ENCODE measurements at regions not wholly inside any gene's neighbourhood (a gene's known extent, or its start where the extent isn't known, plus 50 kb on each side); places are given as distances from the start of the nearest gene placed in this dataset.

DNA sequence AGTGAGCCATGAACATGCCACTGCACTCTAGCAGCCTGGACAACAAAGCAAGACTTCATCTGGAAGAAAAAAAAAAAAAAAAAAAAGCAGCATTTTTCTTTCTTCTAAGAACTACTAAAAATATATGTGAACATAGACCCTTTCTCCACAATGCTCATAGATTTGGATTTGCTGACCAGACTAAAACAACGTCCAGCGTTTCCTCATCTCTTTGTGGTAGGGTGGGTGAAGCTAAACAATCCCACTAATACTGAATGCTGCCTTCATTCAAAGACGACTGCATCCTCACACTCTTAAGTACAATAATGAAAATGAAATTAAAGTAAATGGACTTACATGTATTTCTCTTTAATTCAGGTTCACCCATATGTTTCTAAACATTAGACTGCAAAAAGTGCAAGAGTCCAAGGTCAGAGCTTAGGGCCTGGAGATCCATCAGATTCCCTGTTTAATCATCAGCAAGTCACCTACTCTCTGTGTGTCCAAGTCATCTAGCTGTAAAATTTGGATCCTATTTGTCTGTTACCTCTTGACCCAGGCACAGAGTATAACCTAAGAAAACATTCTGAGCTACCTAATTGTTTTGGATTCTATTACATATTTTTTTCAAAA, 99.4 kb upstream of the NHSL1 start:
- no peaks in the 10 kb centered on the region for H3K36me3 ChIP-seq
- H3K4me1 ChIP-seq (ENCODE audit: control insufficient read depth in 1 of 2, low read depth in 2 of 2), result peaks cover 0 to 8% of the 10 kb centered on the region in 2 donors
- ATAC-seq (ENCODE audit: insufficient number of reproducible peaks, low FRiP score, low read depth) (no peak), DNase-seq (ENCODE audit: low spot score) (no peak)
- no peak overlapping the region for H3K27ac ChIP-seq
- H3K27me3 ChIP-seq (replicated peaks; ENCODE audit: insufficient read depth), result no peaks in the 10 kb centered on the region
- TF ChIP-seq, protein P1, sequence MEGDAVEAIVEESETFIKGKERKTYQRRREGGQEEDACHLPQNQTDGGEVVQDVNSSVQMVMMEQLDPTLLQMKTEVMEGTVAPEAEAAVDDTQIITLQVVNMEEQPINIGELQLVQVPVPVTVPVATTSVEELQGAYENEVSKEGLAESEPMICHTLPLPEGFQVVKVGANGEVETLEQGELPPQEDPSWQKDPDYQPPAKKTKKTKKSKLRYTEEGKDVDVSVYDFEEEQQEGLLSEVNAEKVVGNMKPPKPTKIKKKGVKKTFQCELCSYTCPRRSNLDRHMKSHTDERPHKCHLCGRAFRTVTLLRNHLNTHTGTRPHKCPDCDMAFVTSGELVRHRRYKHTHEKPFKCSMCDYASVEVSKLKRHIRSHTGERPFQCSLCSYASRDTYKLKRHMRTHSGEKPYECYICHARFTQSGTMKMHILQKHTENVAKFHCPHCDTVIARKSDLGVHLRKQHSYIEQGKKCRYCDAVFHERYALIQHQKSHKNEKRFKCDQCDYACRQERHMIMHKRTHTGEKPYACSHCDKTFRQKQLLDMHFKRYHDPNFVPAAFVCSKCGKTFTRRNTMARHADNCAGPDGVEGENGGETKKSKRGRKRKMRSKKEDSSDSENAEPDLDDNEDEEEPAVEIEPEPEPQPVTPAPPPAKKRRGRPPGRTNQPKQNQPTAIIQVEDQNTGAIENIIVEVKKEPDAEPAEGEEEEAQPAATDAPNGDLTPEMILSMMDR (IDR thresholded peaks at IDR 0.05), result no peak
- no peak overlapping the region for H3K4me3 ChIP-seq
- no peaks in the 10 kb centered on the region for H3K9me3 ChIP-seq

DNA sequence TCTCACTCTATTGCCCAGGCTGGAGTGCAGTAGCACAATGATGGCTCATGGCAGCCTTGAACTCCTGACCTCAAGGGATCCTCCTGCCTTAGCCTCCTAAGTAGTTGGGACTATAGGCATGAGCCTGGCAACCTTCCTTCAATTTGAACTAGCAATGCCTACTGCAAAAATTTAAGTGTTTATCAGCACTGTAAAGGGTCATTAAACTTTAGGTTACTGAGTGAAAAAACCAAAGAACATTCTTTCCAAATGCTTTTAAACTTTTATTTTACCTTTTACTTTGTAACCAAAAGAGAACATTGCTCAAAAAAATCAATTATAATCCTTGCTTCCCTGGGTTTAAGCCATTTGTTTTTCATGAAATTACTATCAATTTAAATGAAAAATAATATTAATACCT, 101.0 kb upstream of the NHSL1 start:
- H3K9me3 ChIP-seq, result no peaks in the 10 kb centered on the region
- TF ChIP-seq, protein P1 (IDR thresholded peaks at IDR 0.05), result no peak
- no peak for ATAC-seq (ENCODE audit: insufficient number of reproducible peaks, low FRiP score, low read depth)
- H3K27me3 ChIP-seq (replicated peaks; ENCODE audit: insufficient read depth), result no peaks in the 10 kb centered on the region
- no peaks in the 10 kb centered on the region for H3K36me3 ChIP-seq
- H3K4me1 ChIP-seq (ENCODE audit: control insufficient read depth in 1 of 2, low read depth in 2 of 2), result no peaks in the 10 kb centered on the region
- H3K4me3 ChIP-seq, result no peak overlapping the region
- no peak for DNase-seq (ENCODE audit: low spot score)
- no peak overlapping the region for H3K27ac ChIP-seq

DNA sequence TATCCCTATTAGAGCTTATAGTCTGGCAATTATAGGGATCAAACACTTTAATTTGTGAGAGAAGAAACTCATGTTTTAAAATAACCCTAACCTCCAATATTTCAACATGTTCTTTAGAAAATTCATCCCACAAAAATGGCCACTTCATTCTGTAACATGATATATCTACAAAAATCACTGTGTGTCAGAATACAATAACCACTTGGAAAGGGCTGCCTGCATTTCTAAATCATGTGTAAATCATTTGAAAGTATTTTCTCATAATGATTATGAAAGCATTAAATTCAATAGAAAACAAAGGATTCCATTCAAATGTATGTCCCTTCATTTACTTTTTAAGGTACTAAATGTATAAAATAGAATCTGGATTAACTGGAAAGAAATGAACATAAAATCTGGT, 101.4 kb upstream of the NHSL1 start:
- no peaks in the 10 kb centered on the region for H3K36me3 ChIP-seq
- H3K9me3 ChIP-seq, result no peaks in the 10 kb centered on the region
- TF ChIP-seq, protein P1 (IDR thresholded peaks at IDR 0.05), result no peak
- no peak overlapping the region for H3K27ac ChIP-seq
- no peak overlapping the region for H3K4me3 ChIP-seq
- no peak for ATAC-seq (ENCODE audit: insufficient number of reproducible peaks, low FRiP score, low read depth)
- no peaks in the 10 kb centered on the region for H3K4me1 ChIP-seq (ENCODE audit: control insufficient read depth in 1 of 2, low read depth in 2 of 2)
- DNase-seq (ENCODE audit: low spot score), result no peak
- H3K27me3 ChIP-seq (replicated peaks; ENCODE audit: insufficient read depth), result no peaks in the 10 kb centered on the region

DNA sequence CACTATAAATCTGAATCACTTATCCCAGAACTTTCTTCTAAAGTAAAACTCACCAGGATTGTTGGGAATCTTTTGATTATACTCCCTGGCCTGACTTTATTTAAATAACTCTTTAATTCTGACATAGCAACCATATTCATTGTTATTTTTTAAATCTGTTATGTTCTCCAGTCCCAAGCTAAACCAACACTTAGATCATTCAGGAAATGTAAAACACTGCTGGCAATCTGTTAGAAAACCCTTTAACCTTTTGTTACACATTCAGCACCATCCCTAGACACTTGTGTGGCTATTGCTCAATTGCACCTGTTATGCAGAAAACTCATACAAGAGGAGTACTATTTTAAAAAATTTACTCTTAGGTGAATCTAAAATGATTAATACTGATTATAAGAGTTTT, 101.8 kb upstream of the NHSL1 start:
- Histone ChIP-seq H3K27ac (no peak overlapping the region), H3K27me3 (replicated peaks; ENCODE audit: insufficient read depth) (no peaks in the 10 kb centered on the region), H3K36me3 (no peaks in the 10 kb centered on the region), H3K4me3 (no peak overlapping the region), H3K9me3 (no peaks in the 10 kb centered on the region), H3K4me1 (ENCODE audit: control insufficient read depth in 1 of 2, low read depth in 2 of 2) (no peaks in the 10 kb centered on the region)
- no peak for DNase-seq (ENCODE audit: low spot score)
- TF ChIP-seq, protein P1 (IDR thresholded peaks at IDR 0.05), result no peak
- ATAC-seq (ENCODE audit: insufficient number of reproducible peaks, low FRiP score, low read depth), result no peak

DNA sequence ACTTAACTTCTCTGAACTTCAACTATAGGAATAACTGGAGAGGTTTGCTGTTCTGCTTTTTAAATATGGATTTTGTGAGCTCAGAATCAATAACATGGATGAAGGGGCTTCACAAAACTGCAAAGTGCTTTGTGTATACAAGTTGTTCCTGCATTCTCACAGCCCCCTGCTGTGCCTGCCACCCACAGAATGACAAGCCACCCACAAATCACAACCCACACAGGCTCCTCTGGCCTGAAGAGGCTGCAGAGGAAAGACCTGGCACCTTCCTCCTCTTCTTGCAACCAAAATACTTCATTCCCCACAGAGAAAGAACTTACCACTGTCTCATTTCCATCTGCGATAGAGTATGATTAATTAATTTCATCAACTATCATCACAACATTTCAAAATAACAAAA, 106.7 kb upstream of the NHSL1 start:
- ATAC-seq (ENCODE audit: insufficient number of reproducible peaks, low FRiP score, low read depth) (no peak), DNase-seq (ENCODE audit: low spot score) (no peak)
- no peak overlapping the region for H3K4me3 ChIP-seq
- no peaks in the 10 kb centered on the region for H3K9me3 ChIP-seq
- no peak overlapping the region for H3K27ac ChIP-seq
- H3K4me1 ChIP-seq (ENCODE audit: control insufficient read depth in 1 of 2, low read depth in 2 of 2), result no peaks in the 10 kb centered on the region
- TF ChIP-seq, protein P1 (IDR thresholded peaks at IDR 0.05), result no peak
- no peaks in the 10 kb centered on the region for H3K27me3 ChIP-seq (replicated peaks; ENCODE audit: insufficient read depth)
- no peaks in the 10 kb centered on the region for H3K36me3 ChIP-seq

All from thoracic aorta (tissue), 2 donors.